Body of pancreas (tissue), 4 donors: ENCODE measurements at regions not wholly inside any gene's neighbourhood (a gene's known extent, or its start where the extent isn't known, plus 50 kb on each side); places are given as distances from the start of the nearest gene placed in this dataset.

Source experiments
- POLR2A ChIP-seq, 3 donors: fragments of 450-650 bp; IDR thresholded peaks; one replicate each; pipeline ENCODE4 v1.6.1; 2016; ENCODE audit warnings: antibody characterized with exemption in 3 of 3, mild to moderate bottlenecking in 2 of 3
- TF ChIP-seq, protein P1 (sequence below), 7 experiments: fragments of 450-650 bp in 4 of 7; fragments of 200-600 bp in 3 of 7; sonication (generic) in 3 of 7; IDR thresholded peaks; one replicate each; pipeline ENCODE4 v1.5.1; 2016 to 2019; ENCODE audit warnings: antibody characterized with exemption in 7 of 7

GRCh38 chr3:34229876-34230275 lies 431.4 kb downstream of the PDCD6IP start:
- TF ChIP-seq, protein P1, sequence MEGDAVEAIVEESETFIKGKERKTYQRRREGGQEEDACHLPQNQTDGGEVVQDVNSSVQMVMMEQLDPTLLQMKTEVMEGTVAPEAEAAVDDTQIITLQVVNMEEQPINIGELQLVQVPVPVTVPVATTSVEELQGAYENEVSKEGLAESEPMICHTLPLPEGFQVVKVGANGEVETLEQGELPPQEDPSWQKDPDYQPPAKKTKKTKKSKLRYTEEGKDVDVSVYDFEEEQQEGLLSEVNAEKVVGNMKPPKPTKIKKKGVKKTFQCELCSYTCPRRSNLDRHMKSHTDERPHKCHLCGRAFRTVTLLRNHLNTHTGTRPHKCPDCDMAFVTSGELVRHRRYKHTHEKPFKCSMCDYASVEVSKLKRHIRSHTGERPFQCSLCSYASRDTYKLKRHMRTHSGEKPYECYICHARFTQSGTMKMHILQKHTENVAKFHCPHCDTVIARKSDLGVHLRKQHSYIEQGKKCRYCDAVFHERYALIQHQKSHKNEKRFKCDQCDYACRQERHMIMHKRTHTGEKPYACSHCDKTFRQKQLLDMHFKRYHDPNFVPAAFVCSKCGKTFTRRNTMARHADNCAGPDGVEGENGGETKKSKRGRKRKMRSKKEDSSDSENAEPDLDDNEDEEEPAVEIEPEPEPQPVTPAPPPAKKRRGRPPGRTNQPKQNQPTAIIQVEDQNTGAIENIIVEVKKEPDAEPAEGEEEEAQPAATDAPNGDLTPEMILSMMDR (IDR thresholded peaks at IDR 0.05), result no peak
- no peak for TF ChIP-seq POLR2A (IDR thresholded peaks at IDR 0.05)
